ENCODE measurements at regions not wholly inside any gene's neighbourhood (a gene's known extent, or its start where the extent isn't known, plus 50 kb on each side); places are given as distances from the start of the nearest gene placed in this dataset.

GRCh38 chr14:78074561-78074960 is 95.6 kb upstream of the NRXN3 start:
- Histone ChIP-seq H2AFZ (ENCODE audit: low read length) (no peak overlapping the region), H3K27me3 (ENCODE audit: control insufficient read depth in 1 of 2, insufficient read depth in 2 of 2, low read length in 2 of 2) (no peaks in the 10 kb centered on the region), H3K9me3 (ENCODE audit: low read length) (no peaks in the 10 kb centered on the region), H3K9ac (ENCODE audit: insufficient read depth, low read depth, low read length) (no peak overlapping the region), H3K36me3 (replicated peaks in 1 of 2; ENCODE audit: control insufficient read depth in 1 of 2, insufficient read depth in 2 of 2, low read length in 2 of 2) (no peaks in the 10 kb centered on the region), H3K4me1 (ENCODE audit: insufficient read depth, low read length) (no peaks in the 10 kb centered on the region), H3K4me2 (ENCODE audit: low read depth, low read length) (no peak overlapping the region), H4K20me1 (ENCODE audit: insufficient read depth, low read length) (no peaks in the 10 kb centered on the region), H3K27ac (ENCODE audit: extremely low read length, insufficient read depth, low read length) (no peak overlapping the region), H3K79me2 (ENCODE audit: insufficient read depth, low read length) (no peaks in the 10 kb centered on the region), H3K4me3 (replicated peaks in 1 of 3; ENCODE audit: insufficient read depth in 1 of 3, low read depth in 2 of 3, low read length in 3 of 3) (no peak overlapping the region)
- in situ Hi-C loops (cut with HindIII; ENCODE audit: extremely low pct_ligation_motif_present, low pct_unique_long_range_greater_than_20kb) (no loop called here), intact Hi-C loops (cut with micrococcal nuclease; ENCODE audit: unreplicated experiment) (no loop called here)
- ChIA-PET CTCF (ENCODE audit: low intra/inter-chr PET ratio, low total read pairs) (no interaction called here), POLR2A (no interaction called here)
- no peak for FAIRE-seq
- no TSS peak for BruUV-seq (replicated peaks)
- ATAC-seq, result no peak
- TF ChIP-seq CREBL2 (CRISPR knock-in tag; IDR thresholded peaks at IDR 0.05; ENCODE audit: borderline replicate concordance) (no peak), ZNF660 (CRISPR knock-in tag; IDR thresholded peaks at IDR 0.05; ENCODE audit: borderline replicate concordance, low read depth) (no peak), ZNF383 (CRISPR knock-in tag; IDR thresholded peaks at IDR 0.05; ENCODE audit: borderline replicate concordance) (no peak), ZKSCAN5 (CRISPR knock-in tag; IDR thresholded peaks at IDR 0.05) (no peak), ATF1 (CRISPR knock-in tag; IDR thresholded peaks at IDR 0.05) (no peak), ZNF883 (CRISPR knock-in tag; IDR thresholded peaks at IDR 0.05; ENCODE audit: not compliant biosample characterization) (no peak), RFX5 (IDR thresholded peaks at IDR 0.05; ENCODE audit: low read depth, low read length) (no peak), PRDM10 (CRISPR knock-in tag; IDR thresholded peaks at IDR 0.05; ENCODE audit: low read depth) (no peak), ZNF510 (CRISPR knock-in tag; IDR thresholded peaks at IDR 0.05; ENCODE audit: low read depth) (no peak), PRMT3 (CRISPR knock-in tag; IDR thresholded peaks at IDR 0.05; ENCODE audit: borderline replicate concordance, low read depth) (no peak)
- no peak for DNase-seq (ENCODE audit: low spot score)
- WGBS (ENCODE audit: low lambda C conversion rate), result 32% methylated on average over 5 of the region's 5 CpGs

All from HepG2 (cell line).